Tibial artery (tissue), 4 donors: ENCODE measurements at regions not wholly inside any gene's neighbourhood (a gene's known extent, or its start where the extent isn't known, plus 50 kb on each side); places are given as distances from the start of the nearest gene placed in this dataset.

Experiments used
- DNase-seq, 2 donors: peaks; one replicate each; pipeline ENCODE4 v3.0.0-alpha.2; 2019
- H3K27ac ChIP-seq, 2 donors: fragments of 200-600 bp; sonication (generic) in 1 of 2; 1 replicate in 1 of 2; 2 replicates in 1 of 2; pipeline ENCODE4 v1.5.1; 2018 to 2019; ENCODE audit warnings: mild to moderate bottlenecking in 1 of 2
- H3K27me3 ChIP-seq, 2 donors: fragments of 200-600 bp; sonication (generic) in 1 of 2; one replicate each; pipeline versions ENCODE4 v1.5.1 to v1.6.0; 2016 to 2019
- H3K36me3 ChIP-seq, 3 donors: fragments of 200-600 bp; sonication (generic) in 2 of 3; one replicate each; pipeline ENCODE4 v1.5.1; 2016 to 2019; ENCODE audit warnings: mild to moderate bottlenecking in 2 of 3
- H3K4me1 ChIP-seq, 4 donors: fragments of 200-600 bp; sonication (generic) in 2 of 4; 1 replicate in 3 of 4; 2 replicates in 1 of 4; pipeline ENCODE4 v1.5.1; 2016 to 2019
- H3K4me3 ChIP-seq, 2 donors: fragments of 200-600 bp; sonication (generic) in 1 of 2; 1 replicate in 1 of 2; 2 replicates in 1 of 2; pipeline ENCODE4 v1.5.1; 2018 to 2019; ENCODE audit warnings: mild to moderate bottlenecking in 2 of 2
- H3K9me3 ChIP-seq, 3 donors: fragments of 200-600 bp; sonication (generic) in 1 of 3; one replicate each; pipeline ENCODE4 v1.5.1; 2016 to 2019
- intact Hi-C: fragments of 100-400 bp; cut with DNase I; formaldehyde crosslinking; loops from one replicate; pipeline ENCODE4 v1.15.0; 2023; ENCODE audit warnings: low total_unique reads
- TF ChIP-seq, protein P1 (sequence below), 2 experiments: fragments of 200-600 bp in 1 of 2; fragments of 450-650 bp in 1 of 2; IDR thresholded peaks; one replicate each; pipeline ENCODE4 v1.5.1; 2017 to 2019; ENCODE audit warnings: antibody characterized with exemption in 2 of 2, mild to moderate bottlenecking in 1 of 2, moderate library complexity in 1 of 2

DNA sequence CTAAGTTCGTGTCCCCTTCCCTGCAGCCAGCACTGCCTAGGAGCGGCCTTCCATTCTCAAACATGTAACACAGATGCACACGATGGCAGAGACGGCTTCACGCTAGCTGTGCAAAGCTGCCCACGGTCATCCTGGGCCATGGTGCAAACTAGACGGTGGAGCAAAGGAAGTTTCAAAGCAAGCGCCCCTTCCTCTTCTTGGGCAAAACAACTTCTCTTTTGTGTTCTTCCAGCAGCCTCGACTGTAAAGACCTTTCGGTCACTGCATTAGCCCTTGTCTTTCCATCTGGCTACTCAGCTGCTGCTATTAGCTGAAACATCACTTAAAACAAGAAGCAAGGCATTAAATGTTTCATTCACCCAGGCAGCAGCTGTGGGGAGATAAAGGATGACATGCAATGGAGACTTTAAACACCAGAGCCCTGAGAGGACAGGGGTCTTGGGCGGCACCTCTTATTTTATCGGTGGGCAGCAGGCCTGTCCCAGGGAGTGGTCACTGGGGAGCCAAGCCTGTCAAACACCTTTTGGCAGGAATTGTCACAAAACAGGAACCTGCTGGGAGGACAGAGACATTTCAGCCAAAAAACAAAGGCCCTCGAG, 214.8 kb downstream of the KLF6 start:
- Histone ChIP-seq H3K36me3 (no peaks in the 10 kb centered on the region), H3K27me3 (no peaks in the 10 kb centered on the region), H3K4me3 (no peak overlapping the region), H3K4me1 (peaks cover 0 to 20% (median 11%) of the 10 kb centered on the region in 4 donors), H3K9me3 (peaks cover 0 to 9% (median 0%) of the 10 kb centered on the region in 3 donors), H3K27ac (peak overlapping the region; percentile 17 to 32)
- TF ChIP-seq, protein P1, sequence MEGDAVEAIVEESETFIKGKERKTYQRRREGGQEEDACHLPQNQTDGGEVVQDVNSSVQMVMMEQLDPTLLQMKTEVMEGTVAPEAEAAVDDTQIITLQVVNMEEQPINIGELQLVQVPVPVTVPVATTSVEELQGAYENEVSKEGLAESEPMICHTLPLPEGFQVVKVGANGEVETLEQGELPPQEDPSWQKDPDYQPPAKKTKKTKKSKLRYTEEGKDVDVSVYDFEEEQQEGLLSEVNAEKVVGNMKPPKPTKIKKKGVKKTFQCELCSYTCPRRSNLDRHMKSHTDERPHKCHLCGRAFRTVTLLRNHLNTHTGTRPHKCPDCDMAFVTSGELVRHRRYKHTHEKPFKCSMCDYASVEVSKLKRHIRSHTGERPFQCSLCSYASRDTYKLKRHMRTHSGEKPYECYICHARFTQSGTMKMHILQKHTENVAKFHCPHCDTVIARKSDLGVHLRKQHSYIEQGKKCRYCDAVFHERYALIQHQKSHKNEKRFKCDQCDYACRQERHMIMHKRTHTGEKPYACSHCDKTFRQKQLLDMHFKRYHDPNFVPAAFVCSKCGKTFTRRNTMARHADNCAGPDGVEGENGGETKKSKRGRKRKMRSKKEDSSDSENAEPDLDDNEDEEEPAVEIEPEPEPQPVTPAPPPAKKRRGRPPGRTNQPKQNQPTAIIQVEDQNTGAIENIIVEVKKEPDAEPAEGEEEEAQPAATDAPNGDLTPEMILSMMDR (IDR thresholded peaks at IDR 0.05), result no peak
- intact Hi-C loops, result loop anchor here (10.0 kb wide), 1 partner anchor 185 kb away; no protein-coding TSS in a partner anchor
- DNase-seq, result no peak

- no peak for DNase-seq
- Histone ChIP-seq H3K27me3 (no peaks in the 10 kb centered on the region), H3K27ac (no peak overlapping the region), H3K4me1 (peaks cover 0 to 12% (median 11%) of the 10 kb centered on the region in 4 donors), H3K4me3 (no peak overlapping the region), H3K36me3 (no peaks in the 10 kb centered on the region), H3K9me3 (peaks cover 0 to 9% (median 0%) of the 10 kb centered on the region in 3 donors)
- TF ChIP-seq, protein P1 (IDR thresholded peaks at IDR 0.05), result no peak
- intact Hi-C loops, result no loop called here
Measured at GRCh38 chr10:3568983-3569382, 216.0 kb downstream of the KLF6 start.

DNA sequence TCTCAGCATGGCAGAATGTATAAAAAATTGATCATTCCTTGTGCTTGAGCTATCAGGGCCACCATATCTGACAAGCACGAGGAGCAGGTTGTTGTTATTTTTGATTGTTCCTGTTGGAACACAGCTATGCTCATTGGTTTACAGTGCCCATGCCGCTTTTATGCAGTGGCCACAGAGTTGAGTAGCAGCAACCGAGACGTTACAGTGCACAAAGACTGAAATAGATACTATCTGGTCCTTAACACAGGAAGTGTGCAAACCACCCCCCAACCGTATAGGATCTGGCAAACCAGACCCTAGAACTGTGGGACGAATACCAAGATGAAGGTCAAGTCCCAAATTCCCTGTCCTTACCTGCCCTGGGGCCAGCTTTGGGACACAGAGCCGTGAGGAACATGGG, 216.6 kb downstream of the KLF6 start:
- no peak overlapping the region for H3K27ac ChIP-seq
- TF ChIP-seq, protein P1 (IDR thresholded peaks at IDR 0.05), result no peak
- peaks cover 0 to 9% (median 0%) of the 10 kb centered on the region in 3 donors for H3K9me3 ChIP-seq
- no peak for DNase-seq
- H3K27me3 ChIP-seq, result no peaks in the 10 kb centered on the region
- intact Hi-C loops, result no loop called here
- H3K4me1 ChIP-seq, result peaks cover 0 to 12% (median 11%) of the 10 kb centered on the region in 4 donors
- H3K4me3 ChIP-seq, result no peak overlapping the region
- H3K36me3 ChIP-seq, result no peaks in the 10 kb centered on the region

GRCh38 chr10:3567291-3567963, 217.6 kb downstream of the KLF6 start:
- Histone ChIP-seq H3K36me3 (no peaks in the 10 kb centered on the region), H3K4me3 (no peak overlapping the region), H3K9me3 (peaks cover 0 to 9% (median 0%) of the 10 kb centered on the region in 3 donors), H3K4me1 (peaks cover 0 to 12% (median 11%) of the 10 kb centered on the region in 4 donors), H3K27ac (no peak overlapping the region), H3K27me3 (no peaks in the 10 kb centered on the region)
- intact Hi-C loops, result no loop called here
- TF ChIP-seq, protein P1 (IDR thresholded peaks at IDR 0.05), result no peak
- DNase-seq, result no peak

GRCh38 chr10:3566627-3567026, 218.4 kb downstream of the KLF6 start:
- peaks cover 0 to 12% (median 11%) of the 10 kb centered on the region in 4 donors for H3K4me1 ChIP-seq

More at GRCh38 chr10:3566627-3567026, 218.4 kb downstream of the KLF6 start:
- intact Hi-C loops, result no loop called here
- no peak for DNase-seq
- Histone ChIP-seq H3K9me3 (peaks cover 0 to 9% (median 0%) of the 10 kb centered on the region in 3 donors), H3K27me3 (no peaks in the 10 kb centered on the region), H3K36me3 (no peaks in the 10 kb centered on the region), H3K27ac (no peak overlapping the region), H3K4me3 (no peak overlapping the region)
- TF ChIP-seq, protein P1 (IDR thresholded peaks at IDR 0.05), result no peak
